NCI-H1092 treated with DMSO at 0.1 percent for 48 hours (cell line): ENCODE measurements at regions not wholly inside any gene's neighbourhood (a gene's known extent, or its start where the extent isn't known, plus 50 kb on each side); places are given as distances from the start of the nearest gene placed in this dataset.
"Not testable (repeated sequence)": the region's sequence is repeated elsewhere in the genome, so short reads cannot be mapped to it uniquely, and the experiment has no call there.

Experiments
- DNase-seq: peaks from one replicate; lab custom pipeline; 2025; lab: John Stamatoyannopoulos, UW

- DNase-seq = no peak
Observed at GRCh38 chr18:30625961-30626360, 416.6 kb downstream of the DSC3 start.

GRCh38 chr18:30623401-30624065 is 419.0 kb downstream of the DSC3 start:
- no peak for DNase-seq

GRCh38 chr18:30622635-30623034 is 419.9 kb downstream of the DSC3 start:
- no peak for DNase-seq

GRCh38 chr18:30622104-30622503 is 420.4 kb downstream of the DSC3 start:
- DNase-seq = no peak

GRCh38 chr18:30618567-30618966 is 424.0 kb downstream of the DSC3 start:
- DNase-seq = no peak

GRCh38 chr18:30616414-30616813 is 426.1 kb downstream of the DSC3 start:
- DNase-seq = no peak

- no peak for DNase-seq
Observed at GRCh38 chr18:30613467-30613801, 429.1 kb downstream of the DSC3 start.

GRCh38 chr18:30601541-30601940 is 441.0 kb downstream of the DSC3 start:
- no peak for DNase-seq

GRCh38 chr18:30597202-30597601 is 445.3 kb downstream of the DSC3 start:
- DNase-seq = no peak

GRCh38 chr18:30596635-30597034 is 445.9 kb downstream of the DSC3 start:
- no peak for DNase-seq

GRCh38 chr18:30595942-30596341 is 446.6 kb downstream of the DSC3 start:
- no peak for DNase-seq

GRCh38 chr18:30594911-30595310 is 447.6 kb downstream of the DSC3 start:
- not testable (repeated sequence) for DNase-seq

GRCh38 chr18:30591462-30591861 is 451.1 kb downstream of the DSC3 start:
- DNase-seq = no peak

GRCh38 chr18:30588673-30589164 is 453.8 kb downstream of the DSC3 start:
- no peak for DNase-seq

GRCh38 chr18:30583768-30584167 is 458.8 kb downstream of the DSC3 start:
- no peak for DNase-seq

- DNase-seq = no peak
Observed at GRCh38 chr18:30582078-30582477, 460.5 kb downstream of the DSC3 start.

GRCh38 chr18:30578707-30579106 is 463.8 kb downstream of the DSC3 start:
- no peak for DNase-seq

GRCh38 chr18:30572214-30572613 is 470.3 kb downstream of the DSC3 start:
- DNase-seq = no peak

- no peak for DNase-seq
Observed at GRCh38 chr18:30568333-30568732, 474.2 kb downstream of the DSC3 start.

GRCh38 chr18:30566877-30567276 is 475.7 kb downstream of the DSC3 start:
- no peak for DNase-seq

- no peak for DNase-seq
Observed at GRCh38 chr18:30562231-30562630, 480.3 kb downstream of the DSC3 start.

- DNase-seq = no peak
Observed at GRCh38 chr18:30556112-30556511, 486.4 kb downstream of the DSC3 start.

- DNase-seq = no peak
Observed at GRCh38 chr18:30545393-30545792, 497.1 kb downstream of the DSC3 start.

GRCh38 chr18:30544141-30544540 is 498.4 kb downstream of the DSC3 start:
- DNase-seq = no peak
